ENCODE measurements at regions not wholly inside any gene's neighbourhood (a gene's known extent, or its start where the extent isn't known, plus 50 kb on each side); places are given as distances from the start of the nearest gene placed in this dataset.
"Not testable (repeated sequence)": the region's sequence is repeated elsewhere in the genome, so short reads cannot be mapped to it uniquely, and the experiment has no call there.

- DNase-seq (ENCODE audit: low read depth, low spot score); in situ Hi-C loops (cut with HindIII; ENCODE audit: low pct_unique_long_range_greater_than_20kb, low sequenced_read_pairs): not testable (repeated sequence)
Measured at GRCh38 chr12:131289807-131290206, 336.1 kb downstream of the ADGRD1 start.

GRCh38 chr12:131290255-131290959, 336.7 kb downstream of the ADGRD1 start:
- in situ Hi-C loops (cut with HindIII; ENCODE audit: low pct_unique_long_range_greater_than_20kb, low sequenced_read_pairs): no loop called here
- DNase-seq (ENCODE audit: low read depth, low spot score): no peak

DNA sequence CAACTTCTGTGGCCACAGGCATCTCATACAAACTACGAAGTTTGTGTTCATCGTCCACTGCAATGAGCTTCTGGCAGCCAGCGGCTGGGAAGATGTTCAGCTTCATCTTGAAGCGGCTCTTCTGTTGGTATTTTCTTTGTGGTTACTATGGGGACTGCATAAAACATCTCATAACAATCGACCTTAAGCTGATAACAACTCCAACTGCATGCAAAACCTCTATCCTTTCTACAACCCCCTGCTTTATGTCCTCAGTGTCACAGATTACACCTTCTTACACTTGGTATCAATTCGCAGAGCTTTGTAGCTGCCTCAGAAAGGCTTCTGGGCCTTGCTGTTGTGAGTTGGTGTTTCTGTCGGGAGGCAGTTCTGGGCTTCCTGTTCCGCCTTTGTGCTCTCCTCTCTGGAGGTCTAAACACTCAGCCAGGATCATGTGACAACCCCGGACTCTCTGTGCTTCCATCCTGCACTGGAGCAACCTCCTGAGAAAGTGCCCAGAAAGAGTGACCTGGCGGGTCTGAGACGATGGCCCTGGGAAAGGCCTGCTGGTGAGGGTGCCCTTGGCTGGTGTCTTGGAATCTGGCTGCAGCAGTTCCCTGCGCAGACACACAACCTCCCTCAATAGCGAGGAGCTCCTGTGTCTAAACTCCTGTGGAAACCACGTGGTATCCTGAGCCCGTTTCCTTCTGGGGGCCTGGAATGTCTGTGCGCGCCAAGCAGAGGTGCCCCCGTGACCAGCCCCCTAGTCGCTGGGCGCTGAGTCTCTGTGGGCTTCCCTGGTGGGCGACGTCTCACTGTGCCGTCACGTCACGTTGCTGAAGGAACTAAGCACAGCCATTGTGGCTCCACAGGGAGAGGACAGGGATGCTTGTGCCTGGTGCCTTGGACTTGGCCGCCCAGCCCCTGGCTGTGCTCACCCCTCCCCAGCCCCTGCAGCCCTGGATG, 339.6 kb downstream of the ADGRD1 start:
- in situ Hi-C loops (cut with HindIII; ENCODE audit: low pct_unique_long_range_greater_than_20kb, low sequenced_read_pairs): not testable (repeated sequence)

DNA sequence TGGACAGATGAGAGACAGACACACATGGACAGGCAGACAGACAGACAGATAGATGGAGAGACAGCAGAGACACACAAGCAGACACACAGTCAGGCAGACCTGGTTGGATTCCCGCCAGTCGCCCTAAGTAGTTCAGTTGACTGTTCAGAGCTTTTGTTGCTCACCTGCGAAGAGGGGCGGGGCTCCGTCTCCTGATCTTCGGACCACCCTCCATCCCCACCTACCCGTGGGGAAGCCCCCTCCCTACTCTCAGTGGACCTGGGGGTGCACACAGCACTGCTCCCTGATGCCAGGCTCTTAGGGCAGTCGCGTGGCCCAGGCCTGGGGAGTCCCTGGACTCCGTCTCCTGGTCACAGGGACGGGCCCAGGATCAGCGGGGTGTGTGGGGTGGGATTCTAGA, 341.0 kb downstream of the ADGRD1 start:
- in situ Hi-C loops (cut with HindIII; ENCODE audit: low pct_unique_long_range_greater_than_20kb, low sequenced_read_pairs): not testable (repeated sequence)

More for the DNA sequence above, 339.6 kb downstream of the ADGRD1 start:
- not testable (repeated sequence) for DNase-seq (ENCODE audit: low read depth, low spot score)

GRCh38 chr12:131295117-131295516, 341.4 kb downstream of the ADGRD1 start:
- DNase-seq (ENCODE audit: low read depth, low spot score); in situ Hi-C loops (cut with HindIII; ENCODE audit: low pct_unique_long_range_greater_than_20kb, low sequenced_read_pairs): not testable (repeated sequence)

More for the DNA sequence above, 341.0 kb downstream of the ADGRD1 start:
- DNase-seq (ENCODE audit: low read depth, low spot score): not testable (repeated sequence)

DNA sequence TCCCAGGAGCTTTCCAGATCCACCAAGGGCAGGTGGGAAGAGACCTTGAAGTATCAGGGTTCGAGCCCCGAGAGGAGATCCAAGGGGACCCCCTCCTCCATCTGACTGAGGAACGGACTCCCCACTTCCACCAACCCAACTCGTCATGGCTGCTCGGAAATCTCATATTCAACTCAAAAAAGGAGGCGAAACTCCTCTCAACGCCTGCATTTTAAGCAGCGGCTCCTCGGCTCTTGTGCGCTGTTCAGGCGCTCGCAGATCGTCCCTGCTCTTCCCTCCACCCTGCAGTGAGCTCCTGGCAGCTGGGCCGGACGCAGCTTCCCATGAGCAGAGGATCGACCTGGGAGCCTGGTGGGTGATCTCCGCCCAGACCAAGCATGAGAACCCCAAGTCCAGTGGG, 341.9 kb downstream of the ADGRD1 start:
- in situ Hi-C loops (cut with HindIII; ENCODE audit: low pct_unique_long_range_greater_than_20kb, low sequenced_read_pairs); DNase-seq (ENCODE audit: low read depth, low spot score): not testable (repeated sequence)

GRCh38 chr12:131296136-131296535, 342.4 kb downstream of the ADGRD1 start:
- in situ Hi-C loops (cut with HindIII; ENCODE audit: low pct_unique_long_range_greater_than_20kb, low sequenced_read_pairs); DNase-seq (ENCODE audit: low read depth, low spot score): not testable (repeated sequence)

DNA sequence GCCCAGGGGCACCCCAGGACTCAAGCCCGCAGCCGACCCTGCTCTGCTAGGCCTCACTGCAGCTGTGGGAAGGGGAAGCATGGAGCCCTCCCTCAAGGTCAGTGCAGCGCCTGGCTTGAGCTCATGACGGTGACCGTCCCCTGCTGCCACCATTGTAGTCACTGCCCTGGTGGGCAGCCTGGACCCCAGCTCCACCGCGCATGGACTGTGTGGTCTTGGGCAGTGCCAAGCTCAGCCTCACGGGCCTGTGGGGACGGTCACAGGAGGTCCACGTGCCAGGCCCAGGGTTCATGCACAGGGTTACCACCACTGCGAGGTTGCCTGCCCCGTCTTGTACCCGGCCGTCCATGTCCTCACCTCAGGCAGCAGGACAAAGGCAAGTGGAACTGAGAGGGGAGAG, 342.9 kb downstream of the ADGRD1 start:
- DNase-seq (ENCODE audit: low read depth, low spot score); in situ Hi-C loops (cut with HindIII; ENCODE audit: low pct_unique_long_range_greater_than_20kb, low sequenced_read_pairs): not testable (repeated sequence)

GRCh38 chr12:131298526-131299369, 345.0 kb downstream of the ADGRD1 start:
- DNase-seq (ENCODE audit: low read depth, low spot score); in situ Hi-C loops (cut with HindIII; ENCODE audit: low pct_unique_long_range_greater_than_20kb, low sequenced_read_pairs): not testable (repeated sequence)

- DNase-seq (ENCODE audit: low read depth, low spot score); in situ Hi-C loops (cut with HindIII; ENCODE audit: low pct_unique_long_range_greater_than_20kb, low sequenced_read_pairs): not testable (repeated sequence)
Measured at GRCh38 chr12:131299370-131299701, 345.6 kb downstream of the ADGRD1 start.

- DNase-seq (ENCODE audit: low read depth, low spot score); in situ Hi-C loops (cut with HindIII; ENCODE audit: low pct_unique_long_range_greater_than_20kb, low sequenced_read_pairs): not testable (repeated sequence)
Measured at GRCh38 chr12:131303576-131303975, 349.9 kb downstream of the ADGRD1 start.

GRCh38 chr12:131304642-131305041, 350.9 kb downstream of the ADGRD1 start:
- in situ Hi-C loops (cut with HindIII; ENCODE audit: low pct_unique_long_range_greater_than_20kb, low sequenced_read_pairs); DNase-seq (ENCODE audit: low read depth, low spot score): not testable (repeated sequence)

DNA sequence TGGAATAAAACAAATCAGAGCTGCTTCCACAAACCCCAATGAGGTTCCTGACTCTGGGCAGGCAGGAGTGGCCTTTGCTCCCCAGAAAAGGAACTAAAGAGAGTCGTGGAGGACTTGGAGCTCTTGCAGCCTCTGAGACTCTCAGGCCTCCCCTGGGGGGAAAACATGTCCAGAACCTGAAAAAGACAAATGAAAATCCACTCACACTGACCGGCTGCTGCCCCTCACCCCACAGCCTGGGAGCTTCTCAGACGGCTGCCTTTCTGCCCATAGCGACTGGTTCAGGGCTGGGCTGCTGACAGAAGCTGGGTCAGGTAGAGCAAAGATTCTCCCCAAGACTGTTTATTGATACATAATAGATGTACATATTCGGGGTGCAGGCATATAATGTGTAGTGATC, 356.0 kb downstream of the ADGRD1 start:
- DNase-seq (ENCODE audit: low read depth, low spot score): no peak
- in situ Hi-C loops (cut with HindIII; ENCODE audit: low pct_unique_long_range_greater_than_20kb, low sequenced_read_pairs): no loop called here

DNA sequence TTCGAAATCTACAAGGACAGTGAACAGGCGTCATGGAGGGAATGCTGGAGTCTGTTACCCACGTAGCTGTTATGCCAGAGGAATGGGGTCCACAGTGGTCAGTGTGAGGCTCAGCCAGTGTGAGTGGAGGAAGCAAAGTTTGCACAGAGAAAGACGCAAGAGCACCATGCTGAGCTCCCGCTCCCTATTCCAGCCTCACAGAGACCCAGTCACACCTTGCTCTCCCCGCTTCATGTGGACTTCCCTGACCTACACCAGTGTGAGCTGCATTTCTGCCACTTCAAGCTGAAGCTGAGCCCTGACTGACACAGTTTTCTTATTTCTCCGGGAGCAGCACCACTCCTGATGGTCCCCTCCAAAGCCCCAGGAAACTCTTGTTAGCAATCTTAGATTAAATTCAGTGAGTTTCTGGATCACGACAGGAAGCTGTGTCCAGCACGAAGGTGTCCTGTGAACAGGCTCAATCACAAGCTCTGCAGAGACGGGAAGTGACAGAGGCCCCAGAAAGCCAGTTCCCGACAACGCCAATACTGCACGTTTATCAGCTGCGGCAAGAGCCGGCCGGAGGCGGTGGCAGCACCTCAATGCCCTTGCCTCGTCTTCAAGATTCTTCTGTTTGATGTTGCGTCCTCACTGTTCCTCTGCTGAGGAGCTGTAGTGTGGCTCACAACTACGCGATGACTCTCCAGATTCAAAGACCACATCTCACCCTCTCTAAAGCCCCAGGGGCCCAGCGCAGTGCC, 356.7 kb downstream of the ADGRD1 start:
- in situ Hi-C loops (cut with HindIII; ENCODE audit: low pct_unique_long_range_greater_than_20kb, low sequenced_read_pairs); DNase-seq (ENCODE audit: low read depth, low spot score): not testable (repeated sequence)

DNA sequence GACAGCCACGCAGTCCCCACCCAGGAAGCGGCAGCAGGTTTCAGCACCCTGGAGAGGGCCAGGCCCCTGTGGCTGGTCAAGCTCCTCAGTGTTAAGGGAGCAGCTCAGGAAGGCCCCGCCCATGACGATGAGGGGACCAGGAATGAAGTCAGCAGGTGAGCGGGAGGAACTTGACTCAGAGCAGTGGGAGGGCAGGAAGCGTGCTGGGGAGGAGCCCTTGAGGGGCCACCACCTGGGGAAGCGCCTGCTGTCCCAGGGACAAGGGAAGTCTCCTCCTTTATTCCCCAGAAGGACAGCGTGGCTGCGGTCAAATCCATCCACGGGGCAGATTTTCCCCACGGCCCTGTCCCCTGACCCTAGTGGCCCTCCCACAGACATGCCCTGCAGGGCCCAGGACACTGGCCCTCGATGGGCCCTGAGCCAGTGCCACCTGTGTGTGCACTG, 357.6 kb downstream of the ADGRD1 start:
- DNase-seq (ENCODE audit: low read depth, low spot score); in situ Hi-C loops (cut with HindIII; ENCODE audit: low pct_unique_long_range_greater_than_20kb, low sequenced_read_pairs): not testable (repeated sequence)

GRCh38 chr12:131311764-131312163, 358.1 kb downstream of the ADGRD1 start:
- in situ Hi-C loops (cut with HindIII; ENCODE audit: low pct_unique_long_range_greater_than_20kb, low sequenced_read_pairs): no loop called here

GRCh38 chr12:131312382-131312781, 358.7 kb downstream of the ADGRD1 start:
- DNase-seq (ENCODE audit: low read depth, low spot score); in situ Hi-C loops (cut with HindIII; ENCODE audit: low pct_unique_long_range_greater_than_20kb, low sequenced_read_pairs): not testable (repeated sequence)

More at GRCh38 chr12:131311764-131312163, 358.1 kb downstream of the ADGRD1 start:
- DNase-seq (ENCODE audit: low read depth, low spot score): no peak

All from SK-MEL-5 (cell line).